K562 (cell line): ENCODE measurements at regions not wholly inside any gene's neighbourhood (a gene's known extent, or its start where the extent isn't known, plus 50 kb on each side); places are given as distances from the start of the nearest gene placed in this dataset.

Experiments
- CEBPB ChIP-seq: fragments of 450-650 bp; IDR thresholded peaks from 2 replicates; pipeline ENCODE4 v1.6.1; 2016; ENCODE audit warnings: missing genetic modification characterization, missing compliant biosample characterization
- FOXK1 ChIP-seq: sonication (generic); formaldehyde crosslinking; IDR thresholded peaks from 2 replicates; pipeline ENCODE4 v1.8.0; 2022; ENCODE audit warnings: missing genetic modification reagents, mild to moderate bottlenecking, borderline replicate concordance
- PHTF2 ChIP-seq: fragments of 250-450 bp; sonication (Bioruptor Pico); IDR thresholded peaks from 2 replicates; pipeline ENCODE4 v1.5.0; 2021; ENCODE audit warnings: mild to moderate bottlenecking
- ZKSCAN1 ChIP-seq: fragments of 150-350 bp; IDR thresholded peaks from 2 replicates; pipeline ENCODE4 v1.6.1; 2016; ENCODE audit warnings: low read depth, low read length
- ZNF507 ChIP-seq: conservative IDR thresholded peaks from 2 replicates; pipeline ENCODE4 v1.6.1; 2017; ENCODE audit warnings: missing genetic modification characterization, missing compliant biosample characterization
- TF ChIP-seq, protein P1 (sequence below): fragments of 450-650 bp; formaldehyde crosslinking; IDR thresholded peaks from 2 replicates; pipeline ENCODE4 v1.4.0; 2022; ENCODE audit warnings: mild to moderate bottlenecking, moderate library complexity
- TF ChIP-seq, protein P2 (sequence below): fragments of 250-450 bp; sonication (Bioruptor Pico); IDR thresholded peaks from 2 replicates; pipeline ENCODE4 v1.5.0; 2021; ENCODE audit warnings: mild to moderate bottlenecking, moderate library complexity
- TF ChIP-seq, protein P3 (sequence below): IDR thresholded peaks from 2 replicates; pipeline ENCODE4 v1.6.1; 2012; ENCODE audit warnings: low read depth, low read length, improper control_type of control experiment, borderline replicate concordance
- TF ChIP-seq, protein P4 (sequence below), 3 experiments: fragments of 200-800 bp in 1 of 3; fragments of 250-450 bp in 1 of 3; fragments of 450-650 bp in 1 of 3; sonication (Bioruptor Pico) in 1 of 3; sonication (Bioruptor generic) in 1 of 3; formaldehyde crosslinking in 1 of 3; IDR thresholded peaks; 2 replicates each; pipeline versions ENCODE4 v1.6.1 to v1.8.0; 2016 to 2022; ENCODE audit warnings: mild to moderate bottlenecking in 2 of 3, missing genetic modification characterization in 2 of 3, missing compliant biosample characterization in 1 of 3, moderate library complexity in 1 of 3
- TF ChIP-seq, protein P5 (sequence below): IDR thresholded peaks from 2 replicates; pipeline ENCODE4 v1.6.1; 2016; ENCODE audit warnings: missing genetic modification characterization, missing compliant biosample characterization

DNA sequence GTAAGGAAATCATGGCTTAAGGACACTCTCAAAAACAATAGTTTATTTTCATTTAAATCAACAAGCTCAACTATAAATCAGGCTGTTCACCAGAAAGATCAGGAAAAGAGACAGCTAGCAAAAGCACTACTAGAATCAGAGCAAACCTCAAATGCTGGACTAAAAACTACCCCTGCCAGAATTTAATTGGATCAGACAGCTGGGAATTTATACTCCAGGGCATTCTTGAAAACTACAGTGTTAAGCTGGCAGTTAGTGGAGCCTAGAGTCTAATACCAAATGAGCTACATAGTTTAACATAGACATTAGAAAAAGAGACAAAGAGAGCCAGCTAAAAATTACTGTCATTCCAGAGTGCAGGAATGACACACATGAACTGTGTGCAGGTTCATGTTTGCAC is 1016.4 kb upstream of the CRIM1 start (continued):
- TF ChIP-seq, protein P1, sequence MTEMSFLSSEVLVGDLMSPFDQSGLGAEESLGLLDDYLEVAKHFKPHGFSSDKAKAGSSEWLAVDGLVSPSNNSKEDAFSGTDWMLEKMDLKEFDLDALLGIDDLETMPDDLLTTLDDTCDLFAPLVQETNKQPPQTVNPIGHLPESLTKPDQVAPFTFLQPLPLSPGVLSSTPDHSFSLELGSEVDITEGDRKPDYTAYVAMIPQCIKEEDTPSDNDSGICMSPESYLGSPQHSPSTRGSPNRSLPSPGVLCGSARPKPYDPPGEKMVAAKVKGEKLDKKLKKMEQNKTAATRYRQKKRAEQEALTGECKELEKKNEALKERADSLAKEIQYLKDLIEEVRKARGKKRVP (CRISPR knock-in tag), result no peak
- TF ChIP-seq PHTF2 (CRISPR knock-in tag), result no peak
- TF ChIP-seq ZKSCAN1, result no peak
- TF ChIP-seq ZNF507 (tag), result no peak
- no peak for TF ChIP-seq FOXK1 (CRISPR knock-in tag)
- TF ChIP-seq, protein P2, sequence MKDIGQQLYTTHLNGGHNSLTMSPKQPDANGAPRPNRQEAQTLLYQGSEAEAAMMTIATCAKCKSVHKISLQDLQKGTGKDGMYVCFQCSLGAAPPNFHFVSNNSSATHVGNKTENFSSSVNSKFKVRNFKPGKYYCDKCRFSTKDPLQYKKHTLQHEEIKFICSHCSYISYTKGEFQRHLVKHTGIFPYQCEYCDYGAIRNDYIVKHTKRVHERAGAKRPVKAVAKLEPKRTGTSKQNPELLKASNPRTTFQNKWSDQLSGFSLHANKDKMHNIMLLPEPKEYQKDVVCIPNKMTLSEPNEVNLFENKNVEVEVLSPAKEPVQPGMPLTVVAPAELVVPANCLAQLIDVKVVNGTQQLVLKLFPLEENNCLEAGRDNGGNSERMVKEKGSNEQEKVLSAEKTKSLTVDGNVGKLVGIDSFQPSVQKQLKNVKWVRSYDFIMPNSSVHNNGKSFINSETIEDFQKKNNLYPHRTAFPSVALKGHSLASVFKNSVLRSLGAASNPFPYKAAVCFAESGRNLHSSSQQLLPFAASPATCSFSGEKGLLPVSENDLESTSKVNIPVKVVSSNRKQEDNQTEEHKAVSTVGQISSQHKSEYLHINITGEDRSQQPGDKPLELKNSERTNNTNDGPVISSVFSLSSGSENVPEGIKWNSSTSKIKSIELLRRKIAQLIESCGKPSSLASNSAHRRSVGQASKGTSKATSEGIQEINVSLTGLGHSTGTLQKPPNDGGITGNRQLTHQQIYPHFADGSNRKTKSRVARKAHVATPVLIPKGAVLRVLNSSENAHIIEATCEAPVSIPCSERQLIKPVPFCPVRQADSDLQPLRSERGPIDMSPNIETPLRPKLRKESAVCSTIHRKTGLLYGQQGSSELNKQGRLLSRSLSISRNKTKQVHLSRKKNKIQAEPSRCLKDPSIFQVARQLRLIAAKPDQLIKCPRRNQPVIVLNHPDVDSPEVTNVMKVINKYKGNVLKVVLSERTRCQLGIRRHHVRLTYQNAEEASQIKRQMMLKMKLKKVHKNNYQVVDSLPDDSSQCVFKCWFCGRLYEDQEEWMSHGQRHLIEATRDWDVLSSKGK (CRISPR knock-in tag), result no peak
- no peak for TF ChIP-seq CEBPB (tag)
- TF ChIP-seq, protein P3, sequence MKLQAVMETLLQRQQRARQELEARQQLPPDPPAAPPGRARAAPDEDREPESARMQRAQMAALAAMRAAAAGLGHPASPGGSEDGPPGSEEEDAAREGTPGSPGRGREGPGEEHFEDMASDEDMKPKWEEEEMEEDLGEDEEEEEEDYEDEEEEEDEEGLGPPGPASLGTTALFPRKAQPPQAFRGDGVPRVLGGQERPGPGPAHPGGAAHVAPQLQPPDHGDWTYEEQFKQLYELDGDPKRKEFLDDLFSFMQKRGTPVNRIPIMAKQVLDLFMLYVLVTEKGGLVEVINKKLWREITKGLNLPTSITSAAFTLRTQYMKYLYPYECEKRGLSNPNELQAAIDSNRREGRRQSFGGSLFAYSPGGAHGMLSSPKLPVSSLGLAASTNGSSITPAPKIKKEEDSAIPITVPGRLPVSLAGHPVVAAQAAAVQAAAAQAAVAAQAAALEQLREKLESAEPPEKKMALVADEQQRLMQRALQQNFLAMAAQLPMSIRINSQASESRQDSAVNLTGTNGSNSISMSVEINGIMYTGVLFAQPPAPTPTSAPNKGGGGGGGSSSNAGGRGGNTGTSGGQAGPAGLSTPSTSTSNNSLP, result no peak
- TF ChIP-seq, protein P4, sequence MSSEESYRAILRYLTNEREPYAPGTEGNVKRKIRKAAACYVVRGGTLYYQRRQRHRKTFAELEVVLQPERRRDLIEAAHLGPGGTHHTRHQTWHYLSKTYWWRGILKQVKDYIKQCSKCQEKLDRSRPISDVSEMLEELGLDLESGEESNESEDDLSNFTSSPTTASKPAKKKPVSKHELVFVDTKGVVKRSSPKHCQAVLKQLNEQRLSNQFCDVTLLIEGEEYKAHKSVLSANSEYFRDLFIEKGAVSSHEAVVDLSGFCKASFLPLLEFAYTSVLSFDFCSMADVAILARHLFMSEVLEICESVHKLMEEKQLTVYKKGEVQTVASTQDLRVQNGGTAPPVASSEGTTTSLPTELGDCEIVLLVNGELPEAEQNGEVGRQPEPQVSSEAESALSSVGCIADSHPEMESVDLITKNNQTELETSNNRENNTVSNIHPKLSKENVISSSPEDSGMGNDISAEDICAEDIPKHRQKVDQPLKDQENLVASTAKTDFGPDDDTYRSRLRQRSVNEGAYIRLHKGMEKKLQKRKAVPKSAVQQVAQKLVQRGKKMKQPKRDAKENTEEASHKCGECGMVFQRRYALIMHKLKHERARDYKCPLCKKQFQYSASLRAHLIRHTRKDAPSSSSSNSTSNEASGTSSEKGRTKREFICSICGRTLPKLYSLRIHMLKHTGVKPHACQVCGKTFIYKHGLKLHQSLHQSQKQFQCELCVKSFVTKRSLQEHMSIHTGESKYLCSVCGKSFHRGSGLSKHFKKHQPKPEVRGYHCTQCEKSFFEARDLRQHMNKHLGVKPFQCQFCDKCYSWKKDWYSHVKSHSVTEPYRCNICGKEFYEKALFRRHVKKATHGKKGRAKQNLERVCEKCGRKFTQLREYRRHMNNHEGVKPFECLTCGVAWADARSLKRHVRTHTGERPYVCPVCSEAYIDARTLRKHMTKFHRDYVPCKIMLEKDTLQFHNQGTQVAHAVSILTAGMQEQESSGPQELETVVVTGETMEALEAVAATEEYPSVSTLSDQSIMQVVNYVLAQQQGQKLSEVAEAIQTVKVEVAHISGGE (CRISPR knock-in tag; IDR thresholded peaks at IDR 0.05), result no peak
- TF ChIP-seq, protein P5, sequence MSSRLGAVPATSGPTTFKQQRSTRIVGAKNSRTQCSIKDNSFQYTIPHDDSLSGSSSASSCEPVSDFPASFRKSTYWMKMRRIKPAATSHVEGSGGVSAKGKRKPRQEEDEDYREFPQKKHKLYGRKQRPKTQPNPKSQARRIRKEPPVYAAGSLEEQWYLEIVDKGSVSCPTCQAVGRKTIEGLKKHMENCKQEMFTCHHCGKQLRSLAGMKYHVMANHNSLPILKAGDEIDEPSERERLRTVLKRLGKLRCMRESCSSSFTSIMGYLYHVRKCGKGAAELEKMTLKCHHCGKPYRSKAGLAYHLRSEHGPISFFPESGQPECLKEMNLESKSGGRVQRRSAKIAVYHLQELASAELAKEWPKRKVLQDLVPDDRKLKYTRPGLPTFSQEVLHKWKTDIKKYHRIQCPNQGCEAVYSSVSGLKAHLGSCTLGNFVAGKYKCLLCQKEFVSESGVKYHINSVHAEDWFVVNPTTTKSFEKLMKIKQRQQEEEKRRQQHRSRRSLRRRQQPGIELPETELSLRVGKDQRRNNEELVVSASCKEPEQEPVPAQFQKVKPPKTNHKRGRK (tag), result no peak
- TF ChIP-seq, all 486 proteins: peak for 0
